Cardiac muscle cell (in vitro differentiated cells and primary cell): ENCODE measurements at regions not wholly inside any gene's neighbourhood (a gene's known extent, or its start where the extent isn't known, plus 50 kb on each side); places are given as distances from the start of the nearest gene placed in this dataset.

Experiments
- DNase-seq, 2 donors: peaks; one replicate each; pipeline versions ENCODE4 v3.0.0 to v3.0.0-alpha.2; 2010 to 2017; ENCODE audit warnings: low read depth in 1 of 2, low spot score in 1 of 2
- H3K27ac ChIP-seq: fragments of 200-600 bp; sonication (generic); 2 replicates; pipeline ENCODE4 v1.5.1; 2016
- H3K27me3 ChIP-seq: fragments of 200-600 bp; sonication (generic); 2 replicates; pipeline ENCODE4 v1.6.0; 2016; ENCODE audit warnings: control low read depth
- H3K36me3 ChIP-seq: fragments of 200-600 bp; sonication (generic); 2 replicates; pipeline ENCODE4 v1.5.1; 2016; ENCODE audit warnings: control low read depth
- H3K4me1 ChIP-seq: fragments of 200-600 bp; sonication (generic); 2 replicates; pipeline ENCODE4 v1.8.1; 2017; ENCODE audit warnings: low read depth, mild to moderate bottlenecking, mixed run types
- H3K4me3 ChIP-seq: fragments of 200-600 bp; sonication (generic); 2 replicates; pipeline ENCODE4 v1.5.1; 2016; ENCODE audit warnings: mild to moderate bottlenecking
- H3K9me3 ChIP-seq: fragments of 200-600 bp; sonication (generic); 2 replicates; pipeline ENCODE4 v1.5.1; 2017; ENCODE audit warnings: low read depth, mild to moderate bottlenecking, control low read depth
- CTCF ChIP-seq: IDR thresholded peaks from 2 replicates; pipeline ENCODE4 v1.5.1; 2012; ENCODE audit warnings: low read depth, mild to moderate bottlenecking, low read length

GRCh38 chr7:35889001-35889400, 88.1 kb downstream of the SEPTIN7 start:
- Histone ChIP-seq H3K36me3 (peaks cover 8% of the 10 kb centered on the region), H3K27me3 (no peaks in the 10 kb centered on the region), H3K4me3 (no peak overlapping the region), H3K9me3 (no peaks in the 10 kb centered on the region), H3K4me1 (peaks cover 21% of the 10 kb centered on the region), H3K27ac (peak overlapping the region; percentile 86)
- no peak for TF ChIP-seq CTCF
- DNase-seq, result peak in 1 of 2 donors; percentile 75

GRCh38 chr7:35889870-35890269, 89.0 kb downstream of the SEPTIN7 start:
- H3K27me3 ChIP-seq, result no peaks in the 10 kb centered on the region
- no peak overlapping the region for H3K4me3 ChIP-seq
- H3K27ac ChIP-seq, result peak overlapping the region; percentile 86
- TF ChIP-seq CTCF, result no peak
- DNase-seq, result no peak
- H3K4me1 ChIP-seq, result peaks cover 21% of the 10 kb centered on the region
- peaks cover 7% of the 10 kb centered on the region for H3K36me3 ChIP-seq
- H3K9me3 ChIP-seq, result no peaks in the 10 kb centered on the region

GRCh38 chr7:35891004-35891830, 90.4 kb downstream of the SEPTIN7 start:
- H3K27ac ChIP-seq, result peak overlapping the region; percentile 86
- peaks cover 21% of the 10 kb centered on the region for H3K4me1 ChIP-seq
- DNase-seq, result no peak
- no peaks in the 10 kb centered on the region for H3K27me3 ChIP-seq
- no peak for TF ChIP-seq CTCF
- no peaks in the 10 kb centered on the region for H3K9me3 ChIP-seq
- H3K4me3 ChIP-seq, result no peak overlapping the region
- H3K36me3 ChIP-seq, result peaks cover 4% of the 10 kb centered on the region

- no peak for TF ChIP-seq CTCF
- Histone ChIP-seq H3K9me3 (no peaks in the 10 kb centered on the region), H3K36me3 (peaks cover 11% of the 10 kb centered on the region), H3K4me1 (peaks cover 21% of the 10 kb centered on the region), H3K4me3 (no peak overlapping the region), H3K27me3 (no peaks in the 10 kb centered on the region), H3K27ac (peak overlapping the region; percentile 8)
- DNase-seq, result no peak
Measured at GRCh38 chr7:35893649-35894048, 92.8 kb downstream of the SEPTIN7 start.

GRCh38 chr7:35894721-35895120, 93.9 kb downstream of the SEPTIN7 start:
- Histone ChIP-seq H3K4me1 (peaks cover 15% of the 10 kb centered on the region), H3K27me3 (no peaks in the 10 kb centered on the region), H3K9me3 (no peaks in the 10 kb centered on the region), H3K36me3 (peaks cover 19% of the 10 kb centered on the region), H3K4me3 (no peak overlapping the region), H3K27ac (no peak overlapping the region)
- DNase-seq, result no peak
- TF ChIP-seq CTCF, result no peak
